ENCODE measurements at regions not wholly inside any gene's neighbourhood (a gene's known extent, or its start where the extent isn't known, plus 50 kb on each side); places are given as distances from the start of the nearest gene placed in this dataset.

- peak; percentile 20 for DNase-seq
Measured at GRCh38 chr1:186620566-186621350, 59.5 kb downstream of the PTGS2 start.

DNA sequence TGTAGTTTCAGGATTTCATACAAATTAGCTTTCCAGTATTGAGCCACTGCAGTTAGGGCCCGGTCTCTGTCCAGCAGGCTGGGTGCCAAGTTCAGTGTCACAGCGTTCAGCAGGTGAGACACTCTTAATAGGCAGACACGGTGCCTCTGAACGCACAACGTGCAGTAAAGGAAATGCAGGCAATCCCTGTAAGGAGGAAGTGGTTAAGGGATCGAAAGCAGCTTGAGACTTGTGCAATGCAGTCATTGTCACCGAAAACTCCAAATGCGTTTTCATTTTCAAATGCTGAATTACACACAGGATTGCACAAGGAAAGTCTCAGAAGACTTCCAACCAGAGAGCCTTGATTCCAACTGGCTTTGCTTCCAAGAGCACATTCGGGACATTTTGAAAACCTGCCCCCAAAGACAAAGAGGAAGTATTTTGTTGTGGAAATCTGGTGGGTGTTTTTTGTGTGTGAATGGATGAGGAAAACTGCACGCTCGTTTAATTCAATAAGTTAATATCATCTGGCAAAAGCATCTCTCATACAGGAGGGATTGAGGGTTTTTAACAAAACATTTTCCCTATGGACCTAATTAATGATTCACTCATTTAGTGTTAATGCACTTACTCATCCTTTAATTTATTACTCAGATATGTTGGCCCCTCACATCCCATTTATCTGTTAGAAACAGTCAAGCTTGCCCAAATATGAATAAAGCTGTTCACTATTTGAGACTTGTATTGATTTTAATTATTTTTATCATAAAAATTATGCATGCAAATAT lies 61.6 kb downstream of the PTGS2 start:
- peak; percentile 58 for DNase-seq

- no peak for DNase-seq
Measured at GRCh38 chr1:186617926-186618325, 62.3 kb downstream of the PTGS2 start.

- no peak for DNase-seq
Measured at GRCh38 chr1:186616511-186616910, 63.7 kb downstream of the PTGS2 start.

- DNase-seq: no peak
Measured at GRCh38 chr1:186615332-186615731, 64.9 kb downstream of the PTGS2 start.

- DNase-seq: no peak
Measured at GRCh38 chr1:186611156-186611555, 69.1 kb downstream of the PTGS2 start.

DNA sequence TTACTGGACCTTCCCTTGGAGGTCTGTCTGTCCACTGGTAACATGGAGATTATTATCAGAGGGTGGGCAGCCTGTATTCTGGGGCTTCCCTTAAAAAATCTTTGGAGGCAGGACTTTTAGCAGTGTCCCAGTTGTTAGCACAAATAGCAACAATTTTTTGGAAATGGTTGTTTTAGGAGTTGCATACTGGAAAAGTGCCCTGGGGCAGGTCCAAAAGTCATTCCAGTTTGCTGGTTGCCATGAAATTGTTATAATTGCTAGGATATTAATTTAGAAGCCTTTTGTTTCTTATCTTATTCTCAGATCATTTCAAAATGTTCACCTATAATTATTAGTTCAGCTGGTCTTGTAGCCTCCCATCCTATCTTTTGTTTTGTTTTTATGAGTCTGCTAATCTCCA lies 71.0 kb downstream of the PTGS2 start:
- DNase-seq: no peak

DNA sequence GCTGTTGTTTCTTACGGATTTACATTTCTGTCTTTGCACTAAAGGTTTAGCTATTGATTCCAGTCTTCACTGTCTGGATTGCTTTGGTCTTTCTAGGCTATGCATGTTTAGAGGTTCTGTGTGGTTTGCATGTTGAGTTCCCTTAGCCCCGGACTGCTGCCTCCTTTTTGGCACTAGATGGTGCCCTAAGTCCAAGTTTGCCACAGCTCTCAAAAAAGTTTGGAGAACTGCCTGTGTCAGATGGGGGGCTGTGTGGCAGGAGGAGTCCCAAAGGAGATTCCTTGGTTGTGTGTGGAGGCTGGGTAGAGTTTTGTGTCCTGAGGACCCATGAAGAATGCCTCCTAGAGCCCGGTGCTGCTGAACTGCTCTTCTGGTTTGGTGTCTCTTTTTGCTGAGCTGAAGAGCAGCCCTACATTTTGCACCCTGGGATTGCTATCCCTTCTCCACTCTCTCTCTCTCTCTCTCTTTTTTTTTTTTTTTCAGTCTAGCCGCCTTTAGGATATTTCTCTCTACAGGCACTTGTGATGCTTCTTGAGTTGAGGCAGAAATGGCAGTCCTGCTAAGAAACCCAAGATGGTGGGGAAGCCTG lies 74.4 kb downstream of the PTGS2 start:
- peak; percentile 13 for DNase-seq

- no peak for DNase-seq
Measured at GRCh38 chr1:186595969-186596368, 84.3 kb downstream of the PTGS2 start.

- no peak for DNase-seq
Measured at GRCh38 chr1:186578325-186579016, 101.8 kb downstream of the PTGS2 start.

GRCh38 chr1:186577633-186578032 lies 102.6 kb downstream of the PTGS2 start:
- DNase-seq: no peak

DNA sequence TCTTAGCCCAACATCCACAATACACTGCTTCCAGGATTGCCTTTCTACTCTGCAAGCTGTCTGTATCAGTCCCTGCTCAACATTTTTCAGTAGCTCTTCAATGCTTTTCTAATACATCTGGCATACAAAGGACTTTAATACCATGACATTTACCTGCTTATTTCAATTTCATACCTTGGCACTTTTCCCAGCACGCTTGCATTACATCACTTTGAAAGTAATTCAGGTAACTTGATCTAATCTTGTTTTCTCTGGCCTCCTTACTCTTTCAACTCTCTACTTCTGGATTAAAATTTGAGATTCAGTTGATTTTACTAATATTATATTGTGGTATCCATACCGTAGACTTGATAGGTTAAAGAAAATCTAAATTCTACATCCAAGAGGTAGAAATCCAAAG lies 103.0 kb downstream of the PTGS2 start:
- no peak for DNase-seq

GRCh38 chr1:186575348-186575747 lies 104.9 kb downstream of the PTGS2 start:
- no peak for DNase-seq

DNA sequence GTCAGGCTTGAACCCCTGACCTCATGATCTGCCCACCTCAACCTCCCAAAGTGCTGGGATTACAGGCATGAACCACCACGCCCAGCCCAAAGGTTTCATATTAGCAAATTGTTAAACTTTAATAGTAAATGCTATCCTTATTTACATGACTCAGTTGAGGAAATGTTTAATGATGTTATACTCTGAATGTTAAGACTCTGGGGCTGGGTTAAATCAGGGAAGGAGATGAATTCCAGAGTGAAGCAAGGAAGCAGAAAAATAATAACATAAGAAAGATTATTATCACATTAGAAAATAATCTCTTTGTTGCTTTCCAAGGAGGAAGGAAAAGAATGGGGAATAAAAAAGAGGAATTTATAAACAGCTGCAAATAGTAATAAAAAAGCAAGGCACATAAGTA lies 105.3 kb downstream of the PTGS2 start:
- no peak for DNase-seq

DNA sequence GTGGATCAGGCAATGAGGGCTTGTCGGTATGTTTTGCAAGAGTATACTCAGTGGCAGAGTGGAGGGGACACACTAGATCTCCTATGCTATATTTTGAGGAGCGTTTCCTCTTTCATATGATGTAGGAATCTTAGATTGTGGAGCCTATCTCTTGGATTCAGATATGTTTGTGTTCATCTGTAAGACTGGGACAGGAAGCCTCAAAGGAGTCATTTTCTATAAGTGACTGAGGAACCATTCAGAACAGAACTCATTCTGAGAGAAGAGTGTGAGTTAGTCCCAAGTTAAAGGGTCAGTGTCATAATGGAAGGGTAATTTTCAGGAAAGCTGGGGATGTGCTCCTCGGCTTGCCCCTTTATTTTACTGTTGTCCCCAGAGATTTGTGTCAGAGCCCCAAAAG lies 107.7 kb downstream of the PTGS2 start:
- DNase-seq: no peak

GRCh38 chr1:186571771-186572170 lies 108.5 kb downstream of the PTGS2 start:
- DNase-seq: no peak

- no peak for DNase-seq
Measured at GRCh38 chr1:186569856-186570255, 108.9 kb upstream of the PDC start.

- no peak for DNase-seq
Measured at GRCh38 chr1:186568221-186568620, 107.3 kb upstream of the PDC start.

GRCh38 chr1:186566140-186566855 lies 105.4 kb upstream of the PDC start:
- no peak for DNase-seq

GRCh38 chr1:186564582-186564981 lies 103.7 kb upstream of the PDC start:
- DNase-seq: no peak

DNA sequence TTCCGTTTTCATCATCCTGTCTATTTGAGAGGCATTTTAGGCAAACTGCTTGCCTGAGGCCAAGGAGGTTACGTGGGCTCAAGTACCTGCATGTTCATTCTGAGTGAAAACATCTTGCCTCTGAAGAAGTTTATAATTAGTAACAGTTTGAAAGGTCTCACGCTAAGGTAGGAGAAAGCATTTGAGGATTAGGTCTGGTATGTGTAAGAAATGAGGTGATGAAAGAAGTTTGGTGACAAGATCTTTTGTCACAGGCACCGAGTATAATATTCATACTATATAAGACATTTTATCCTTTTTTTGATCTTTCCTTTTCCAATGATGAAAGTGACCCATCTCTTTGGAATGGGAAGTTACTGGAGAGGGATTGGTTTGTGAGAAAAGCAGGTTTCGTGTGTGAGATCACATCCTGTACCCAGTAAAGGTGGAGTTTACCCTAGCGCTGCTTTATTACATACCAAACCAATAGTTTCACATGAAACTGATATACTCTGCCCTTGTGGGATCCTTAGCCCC lies 98.7 kb upstream of the PDC start:
- DNase-seq: no peak

DNA sequence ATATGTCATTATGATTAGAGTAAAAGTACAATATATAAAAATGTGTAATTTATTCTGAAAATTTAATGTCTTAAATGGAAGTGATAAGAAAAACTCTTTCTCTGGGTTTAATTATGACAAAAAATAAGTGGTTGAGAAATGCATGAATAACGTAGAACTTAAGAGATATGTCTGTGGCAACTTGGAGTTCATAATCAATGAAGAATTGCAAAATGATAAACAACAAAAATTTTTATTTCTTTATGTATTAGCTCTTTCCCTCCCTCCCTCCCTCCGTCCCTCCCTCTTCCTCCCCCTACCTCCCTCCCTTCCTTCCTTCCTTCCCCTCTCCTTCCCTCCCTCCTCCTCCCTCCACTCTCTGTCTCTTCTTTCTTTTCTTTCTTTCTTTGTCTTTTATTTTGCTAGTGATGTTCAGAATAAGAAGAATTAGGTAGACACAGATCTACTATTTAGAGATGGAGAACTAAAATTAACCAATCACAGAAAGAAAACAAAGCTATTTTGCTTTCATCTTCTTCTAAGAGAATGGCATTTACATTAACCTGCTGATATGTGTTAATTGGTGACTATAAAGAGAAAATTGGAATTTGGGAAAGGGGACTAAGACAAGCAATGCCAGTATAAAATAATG lies 96.3 kb upstream of the PDC start:
- DNase-seq: no peak
